ENCODE measurements at regions not wholly inside any gene's neighbourhood (a gene's known extent, or its start where the extent isn't known, plus 50 kb on each side); places are given as distances from the start of the nearest gene placed in this dataset.
"Not testable (repeated sequence)": the region's sequence is repeated elsewhere in the genome, so short reads cannot be mapped to it uniquely, and the experiment has no call there.

GRCh38 chr5:176748967-176749935 lies 61.1 kb upstream of the UNC5A start:
- DNase-seq: no peak

DNA sequence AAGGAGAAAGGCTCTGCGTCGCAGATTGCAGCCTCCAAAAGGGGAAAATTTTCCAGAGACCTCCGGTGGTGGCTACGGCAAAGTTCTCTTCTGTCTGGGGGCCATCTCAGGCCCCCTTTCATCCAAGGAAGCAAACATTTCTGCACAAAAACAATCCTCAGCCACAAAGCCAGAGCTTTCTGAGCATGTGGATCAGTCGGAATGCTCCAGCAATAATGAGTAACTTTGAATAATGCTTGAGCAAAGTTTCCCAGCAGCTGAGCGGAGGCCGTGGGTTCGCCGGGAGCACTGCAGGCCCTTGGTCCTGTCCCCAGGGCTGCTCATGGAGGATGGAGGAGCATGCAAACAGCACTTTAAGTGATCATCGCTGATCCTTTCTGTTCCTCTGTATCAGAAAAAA lies 60.2 kb upstream of the UNC5A start:
- no peak for DNase-seq

GRCh38 chr5:176754376-176754973 lies 55.9 kb upstream of the UNC5A start:
- DNase-seq: no peak

GRCh38 chr5:176755593-176755992 lies 54.8 kb upstream of the UNC5A start:
- DNase-seq: not testable (repeated sequence)

DNA sequence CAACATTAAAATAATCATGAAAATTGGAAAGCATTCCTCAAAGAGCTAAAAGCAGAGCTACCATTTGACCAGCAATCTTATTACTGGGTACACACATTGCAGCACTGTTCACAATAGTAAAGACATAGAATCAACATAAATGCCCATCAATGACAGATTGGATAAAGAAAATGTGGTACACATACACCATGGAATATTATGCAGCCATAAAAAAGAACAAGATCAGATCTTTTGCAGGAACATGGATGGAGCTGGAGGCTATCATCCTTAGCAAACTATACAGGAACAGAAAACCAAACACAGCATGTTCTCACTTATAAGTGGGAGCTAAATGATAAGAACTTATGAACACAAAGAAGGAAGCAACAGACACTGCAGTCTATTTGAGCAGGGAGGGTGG lies 52.8 kb upstream of the UNC5A start:
- not testable (repeated sequence) for DNase-seq

Data from NCI-H526 (cell line).